Nephron progenitor cell (in vitro differentiated cells): ENCODE measurements at regions not wholly inside any gene's neighbourhood (a gene's known extent, or its start where the extent isn't known, plus 50 kb on each side); places are given as distances from the start of the nearest gene placed in this dataset.

Experiments used
- DNase-seq: peaks from one replicate; pipeline ENCODE4 v3.0.0; 2021
- H3K27ac Mint-ChIP-seq: 2 replicates; pipeline ENCODE4 v1.8.0; 2021; ENCODE audit warnings: mild to moderate bottlenecking, moderate library complexity, mixed read lengths
- H3K27me3 Mint-ChIP-seq: 2 replicates; pipeline ENCODE4 v1.8.0; 2021; ENCODE audit warnings: mild to moderate bottlenecking, low read depth, mixed read lengths; ENCODE audit not compliant: poor library complexity
- H3K36me3 Mint-ChIP-seq: 2 replicates; pipeline ENCODE4 v1.8.0; 2021; ENCODE audit warnings: low read depth, mixed read lengths
- H3K4me1 Mint-ChIP-seq: 2 replicates; pipeline ENCODE4 v1.8.0; 2021; ENCODE audit warnings: mixed read lengths
- H3K4me3 Mint-ChIP-seq: 2 replicates; pipeline ENCODE4 v1.8.0; 2021; ENCODE audit warnings: mild to moderate bottlenecking, moderate library complexity, mixed read lengths
- H3K9me3 Mint-ChIP-seq: 2 replicates; pipeline ENCODE4 v1.8.0; 2021; ENCODE audit warnings: mild to moderate bottlenecking, moderate library complexity, mixed read lengths
- TF ChIP-seq, protein P1 (sequence below): fragments of 200-600 bp; sonication (generic); IDR thresholded peaks from 2 replicates; pipeline ENCODE4 v1.5.0; 2021; ENCODE audit warnings: antibody characterized with exemption

DNA sequence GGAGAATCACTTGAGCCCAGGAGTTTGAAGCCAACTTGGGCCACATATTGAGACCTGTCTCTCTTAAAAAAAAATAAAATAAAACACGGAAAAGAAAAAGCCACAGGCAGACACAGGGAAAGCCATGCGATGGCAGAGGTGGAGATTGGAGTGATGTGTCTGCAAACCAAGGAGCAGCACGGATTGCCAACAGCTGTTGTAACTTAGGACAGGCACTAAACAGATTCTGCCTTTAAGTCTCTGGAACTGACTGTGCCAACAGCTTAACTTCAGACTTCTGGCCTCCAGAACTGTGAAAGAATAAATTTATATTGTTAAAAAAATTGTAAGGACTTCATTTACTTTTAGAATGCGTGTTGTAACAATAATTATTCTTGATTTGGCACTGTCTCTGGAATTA is 318.5 kb upstream of the CHD1 start:
- TF ChIP-seq, protein P1, sequence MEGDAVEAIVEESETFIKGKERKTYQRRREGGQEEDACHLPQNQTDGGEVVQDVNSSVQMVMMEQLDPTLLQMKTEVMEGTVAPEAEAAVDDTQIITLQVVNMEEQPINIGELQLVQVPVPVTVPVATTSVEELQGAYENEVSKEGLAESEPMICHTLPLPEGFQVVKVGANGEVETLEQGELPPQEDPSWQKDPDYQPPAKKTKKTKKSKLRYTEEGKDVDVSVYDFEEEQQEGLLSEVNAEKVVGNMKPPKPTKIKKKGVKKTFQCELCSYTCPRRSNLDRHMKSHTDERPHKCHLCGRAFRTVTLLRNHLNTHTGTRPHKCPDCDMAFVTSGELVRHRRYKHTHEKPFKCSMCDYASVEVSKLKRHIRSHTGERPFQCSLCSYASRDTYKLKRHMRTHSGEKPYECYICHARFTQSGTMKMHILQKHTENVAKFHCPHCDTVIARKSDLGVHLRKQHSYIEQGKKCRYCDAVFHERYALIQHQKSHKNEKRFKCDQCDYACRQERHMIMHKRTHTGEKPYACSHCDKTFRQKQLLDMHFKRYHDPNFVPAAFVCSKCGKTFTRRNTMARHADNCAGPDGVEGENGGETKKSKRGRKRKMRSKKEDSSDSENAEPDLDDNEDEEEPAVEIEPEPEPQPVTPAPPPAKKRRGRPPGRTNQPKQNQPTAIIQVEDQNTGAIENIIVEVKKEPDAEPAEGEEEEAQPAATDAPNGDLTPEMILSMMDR: no peak
- peaks cover 12% of the 10 kb centered on the region for H3K9me3 Mint-ChIP-seq
- H3K27me3 Mint-ChIP-seq: no peaks in the 10 kb centered on the region
- no peaks in the 10 kb centered on the region for H3K36me3 Mint-ChIP-seq
- H3K27ac Mint-ChIP-seq: no peak overlapping the region
- H3K4me3 Mint-ChIP-seq: no peak overlapping the region
- H3K4me1 Mint-ChIP-seq: peaks cover 13% of the 10 kb centered on the region
- no peak for DNase-seq

DNA sequence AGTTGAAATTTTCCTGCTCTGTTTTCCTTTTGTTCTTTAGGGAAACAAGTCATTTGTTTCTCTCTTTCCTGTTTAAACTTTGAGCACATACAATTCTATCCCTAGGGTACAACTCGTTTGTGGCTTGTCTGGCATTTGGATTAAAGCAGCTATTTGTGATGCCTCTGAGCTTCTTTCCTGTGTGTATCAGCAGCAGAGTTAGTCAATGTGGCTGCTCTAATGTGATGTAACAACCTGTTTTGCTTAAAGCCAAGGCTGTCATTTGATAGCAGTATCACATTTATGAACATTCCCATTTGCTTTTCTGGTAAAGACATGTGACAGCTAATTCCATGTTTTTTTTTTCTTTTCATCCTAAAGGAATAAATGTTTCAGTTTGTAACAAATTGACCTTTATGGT is 314.3 kb upstream of the CHD1 start:
- Mint-ChIP-seq H3K4me3 (no peak overlapping the region), H3K27ac (no peak overlapping the region), H3K27me3 (peaks cover 3% of the 10 kb centered on the region), H3K4me1 (peaks cover 23% of the 10 kb centered on the region), H3K9me3 (no peaks in the 10 kb centered on the region), H3K36me3 (no peaks in the 10 kb centered on the region)
- TF ChIP-seq, protein P1: no peak
- DNase-seq: no peak

GRCh38 chr5:99239826-99240360 is 311.1 kb upstream of the CHD1 start:
- Mint-ChIP-seq H3K4me3 (no peak overlapping the region), H3K36me3 (no peaks in the 10 kb centered on the region), H3K9me3 (peaks cover 3% of the 10 kb centered on the region), H3K27me3 (peaks cover 8% of the 10 kb centered on the region), H3K4me1 (peaks cover 23% of the 10 kb centered on the region), H3K27ac (no peak overlapping the region)
- TF ChIP-seq, protein P1: no peak
- DNase-seq: no peak

GRCh38 chr5:99191206-99191745 is 262.5 kb upstream of the CHD1 start:
- no peak overlapping the region for H3K4me3 Mint-ChIP-seq
- no peak overlapping the region for H3K27ac Mint-ChIP-seq
- peaks cover 3% of the 10 kb centered on the region for H3K27me3 Mint-ChIP-seq
- no peaks in the 10 kb centered on the region for H3K4me1 Mint-ChIP-seq
- no peaks in the 10 kb centered on the region for H3K36me3 Mint-ChIP-seq
- TF ChIP-seq, protein P1: no peak
- no peaks in the 10 kb centered on the region for H3K9me3 Mint-ChIP-seq
- DNase-seq: no peak

DNA sequence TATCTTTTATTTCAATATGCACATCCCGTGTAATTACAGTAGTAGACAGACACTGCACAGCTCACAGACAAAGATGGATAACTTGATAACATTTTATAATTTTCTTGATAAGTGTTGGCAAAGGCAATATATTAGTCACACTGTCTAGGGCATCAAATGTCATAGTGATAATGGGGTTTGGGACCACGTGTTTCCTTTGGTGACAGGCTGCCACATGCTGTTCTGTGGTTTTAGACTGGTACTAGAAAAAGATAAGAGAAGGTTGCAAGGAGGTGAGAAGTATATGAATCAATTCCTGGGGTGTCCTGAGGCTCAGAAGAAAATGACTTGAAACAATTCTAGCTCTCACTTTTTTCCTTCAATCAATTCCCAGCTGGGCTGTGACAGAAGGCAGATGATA is 258.8 kb upstream of the CHD1 start:
- Mint-ChIP-seq H3K4me1 (no peaks in the 10 kb centered on the region), H3K27ac (no peak overlapping the region), H3K36me3 (no peaks in the 10 kb centered on the region), H3K4me3 (no peak overlapping the region), H3K27me3 (peaks cover 10% of the 10 kb centered on the region), H3K9me3 (no peaks in the 10 kb centered on the region)
- DNase-seq: no peak
- TF ChIP-seq, protein P1: no peak

DNA sequence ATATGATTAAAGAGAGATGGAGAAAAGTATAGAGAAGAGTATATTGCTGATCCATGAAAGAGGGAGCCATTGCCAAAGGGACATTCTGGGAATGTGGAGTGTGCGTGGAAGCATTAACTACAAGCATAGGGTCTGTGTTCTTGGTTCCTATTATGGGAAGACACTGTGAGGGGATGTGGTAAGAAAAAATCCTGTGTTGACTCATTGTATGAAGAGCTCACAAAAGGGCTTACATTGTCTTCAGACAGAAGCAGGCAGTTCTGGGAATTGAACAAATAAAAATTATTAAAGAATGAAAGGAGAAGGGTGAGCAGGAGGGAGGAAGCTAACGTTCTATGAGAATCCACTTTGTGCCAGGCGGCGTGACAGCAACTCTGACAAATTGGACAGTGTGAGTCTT is 250.4 kb upstream of the CHD1 start:
- Mint-ChIP-seq H3K4me3 (no peak overlapping the region), H3K27me3 (peaks cover 9% of the 10 kb centered on the region), H3K27ac (no peak overlapping the region), H3K9me3 (peaks cover 3% of the 10 kb centered on the region), H3K36me3 (no peaks in the 10 kb centered on the region), H3K4me1 (peaks cover 11% of the 10 kb centered on the region)
- no peak for DNase-seq
- TF ChIP-seq, protein P1: no peak
